Spleen (tissue), 7 donors: ENCODE measurements at regions not wholly inside any gene's neighbourhood (a gene's known extent, or its start where the extent isn't known, plus 50 kb on each side); places are given as distances from the start of the nearest gene placed in this dataset.

Source experiments
- CTCF ChIP-seq, 11 experiments: fragments of 200-600 bp in 7 of 11; fragments of 450-650 bp in 4 of 11; sonication (generic) in 4 of 11; IDR thresholded peaks in 8 of 11; conservative IDR thresholded peaks in 3 of 11; 1 replicate in 7 of 11; 2 replicates in 4 of 11; pipeline versions ENCODE4 v1.4.0 to v1.8.0; 2016 to 2021; ENCODE audit warnings: antibody characterized with exemption in 11 of 11, inconsistent platforms in 4 of 11, mild to moderate bottlenecking in 1 of 11
- POLR2A ChIP-seq, 3 donors: fragments of 450-650 bp; IDR thresholded peaks; one replicate each; pipeline ENCODE4 v1.5.1; 2017; ENCODE audit warnings: antibody characterized with exemption in 3 of 3, mild to moderate bottlenecking in 1 of 3
- donor health status: DM: no; HTN: no; CAD: no; lungs with moderate emphysema.
- donor health status: DM: no; HTN: no; CAD: no.
- donor health status: DM: no; HTN: no; CAD: no.

DNA sequence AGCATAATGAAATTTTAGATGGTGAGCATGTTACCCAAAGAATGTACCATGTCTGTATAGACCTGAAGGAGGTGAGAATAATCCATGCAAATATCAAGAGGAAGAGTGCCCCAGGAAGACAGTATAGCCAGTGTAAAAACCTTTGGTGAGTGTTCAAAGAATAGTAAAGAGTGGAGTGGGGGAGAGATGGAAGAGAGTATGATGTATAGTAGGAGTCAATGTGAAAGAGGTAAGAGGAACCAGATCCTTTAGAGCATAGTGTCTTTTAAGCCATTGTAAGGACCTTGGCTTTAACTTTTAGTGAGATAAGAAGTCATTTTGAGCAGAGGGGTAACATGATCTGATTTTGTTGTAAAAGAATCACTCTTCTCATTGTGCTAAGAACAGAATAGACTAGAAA lies 1052.3 kb upstream of the ZEB2 start:
- no peak for TF ChIP-seq CTCF (IDR thresholded peaks at IDR 0.05 in 8 of 11, conservative IDR thresholded peaks at IDR 0.05 in 3 of 11)
- no peak for TF ChIP-seq POLR2A (IDR thresholded peaks at IDR 0.05)
